Parathyroid adenoma (tissue), 2 donors: ENCODE measurements at regions not wholly inside any gene's neighbourhood (a gene's known extent, or its start where the extent isn't known, plus 50 kb on each side); places are given as distances from the start of the nearest gene placed in this dataset.

Experiments used
- H2AFZ ChIP-seq: fragments of 300-600 bp; sonication (generic); one replicate; pipeline ENCODE4 v1.7.0; 2017; ENCODE audit warnings: antibody characterized with exemption, mild to moderate bottlenecking
- H3K27ac ChIP-seq: fragments of 300-600 bp; sonication (generic); one replicate; pipeline ENCODE4 v1.7.0; 2017
- H3K27me3 ChIP-seq: fragments of 300-600 bp; sonication (generic); one replicate; pipeline ENCODE4 v1.7.0; 2017; ENCODE audit warnings: low read length; ENCODE audit not compliant: control insufficient read depth, insufficient read depth
- H3K36me3 ChIP-seq: fragments of 300-600 bp; sonication (generic); one replicate; pipeline ENCODE4 v1.7.0; 2017; ENCODE audit warnings: low read length; ENCODE audit not compliant: control insufficient read depth, insufficient read depth
- H3K4me1 ChIP-seq: fragments of 300-600 bp; sonication (generic); one replicate; pipeline ENCODE4 v1.7.0; 2017; ENCODE audit warnings: control low read depth
- H3K4me2 ChIP-seq: fragments of 300-600 bp; sonication (generic); one replicate; pipeline ENCODE4 v1.7.0; 2017; ENCODE audit warnings: low read length
- H3K4me3 ChIP-seq: fragments of 300-600 bp; sonication (generic); one replicate; pipeline ENCODE4 v1.7.0; 2017; ENCODE audit warnings: low read depth, low read length
- H3K79me2 ChIP-seq: fragments of 300-600 bp; sonication (generic); one replicate; pipeline ENCODE4 v1.7.0; 2017; ENCODE audit warnings: control low read depth
- H3K9ac ChIP-seq: fragments of 300-600 bp; sonication (generic); one replicate; pipeline ENCODE4 v1.7.0; 2017; ENCODE audit warnings: mild to moderate bottlenecking
- H3K9me3 ChIP-seq: fragments of 300-600 bp; sonication (generic); one replicate; pipeline ENCODE4 v1.7.0; 2017; ENCODE audit warnings: low read length; ENCODE audit not compliant: control insufficient read depth
- CTCF ChIP-seq: fragments of 300-600 bp; sonication (generic); IDR thresholded peaks from one replicate; pipeline ENCODE4 v1.7.0; 2017; ENCODE audit warnings: antibody characterized with exemption, mild to moderate bottlenecking
- donor health status: primary hyperparathyroidism.

GRCh38 chr21:28761674-28762356, 230.9 kb downstream of the LTN1 start:
- Histone ChIP-seq H3K27ac (no peak overlapping the region), H3K4me1 (peaks cover 4% of the 10 kb centered on the region), H3K9me3 (no peaks in the 10 kb centered on the region), H3K4me3 (no peak overlapping the region), H3K4me2 (no peak overlapping the region), H3K9ac (no peak overlapping the region), H3K79me2 (no peaks in the 10 kb centered on the region), H2AFZ (no peak overlapping the region), H3K36me3 (no peaks in the 10 kb centered on the region), H3K27me3 (no peaks in the 10 kb centered on the region)
- TF ChIP-seq CTCF: no peak

DNA sequence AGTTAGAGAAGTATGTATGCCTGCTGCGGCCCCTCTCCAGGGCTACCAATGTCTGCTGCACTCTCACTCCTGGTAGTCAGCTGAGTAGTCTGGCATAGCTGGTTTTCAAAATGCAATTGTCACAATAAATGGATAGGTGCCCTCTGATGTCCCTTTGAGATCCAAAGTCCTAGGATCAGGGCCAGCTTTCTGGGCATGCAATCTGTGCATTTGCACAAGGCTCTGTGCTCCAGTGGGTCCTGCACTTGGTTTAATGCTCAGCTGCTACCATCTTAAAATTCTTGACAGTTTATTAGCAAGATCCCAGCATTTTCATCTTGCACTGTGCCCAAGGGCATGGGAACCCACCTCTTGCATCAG, 233.8 kb downstream of the LTN1 start:
- no peak overlapping the region for H3K4me3 ChIP-seq
- TF ChIP-seq CTCF: no peak
- no peaks in the 10 kb centered on the region for H3K27me3 ChIP-seq
- H2AFZ ChIP-seq: no peak overlapping the region
- no peak overlapping the region for H3K4me2 ChIP-seq
- no peak overlapping the region for H3K9ac ChIP-seq
- H3K79me2 ChIP-seq: no peaks in the 10 kb centered on the region
- H3K4me1 ChIP-seq: peaks cover 4% of the 10 kb centered on the region
- no peaks in the 10 kb centered on the region for H3K9me3 ChIP-seq
- H3K36me3 ChIP-seq: no peaks in the 10 kb centered on the region
- H3K27ac ChIP-seq: no peak overlapping the region

- Histone ChIP-seq H3K4me2 (no peak overlapping the region), H3K36me3 (no peaks in the 10 kb centered on the region), H3K4me1 (peaks cover 4% of the 10 kb centered on the region)
Measured at GRCh38 chr21:28758042-28758882, 234.4 kb downstream of the LTN1 start.

DNA sequence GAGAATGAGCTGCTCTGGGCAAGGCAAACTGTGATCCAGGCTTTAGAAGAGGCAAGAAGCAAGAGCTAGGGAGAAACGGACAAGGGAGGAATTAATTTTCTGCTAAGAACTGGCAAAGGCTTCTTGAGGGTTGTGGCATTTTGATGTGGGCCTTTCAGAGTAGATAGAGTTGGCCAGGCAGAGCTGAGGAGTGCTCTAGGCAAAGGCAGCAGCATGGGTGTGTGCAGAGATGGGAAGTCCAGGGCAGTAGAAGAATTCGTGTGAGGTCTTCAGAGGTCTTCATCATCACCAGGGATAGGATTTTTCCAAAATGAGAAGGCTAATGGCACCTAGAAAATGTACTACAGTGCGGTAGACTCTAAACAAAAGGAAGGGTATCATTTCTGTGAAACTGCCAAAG, 237.8 kb downstream of the LTN1 start:
- no peaks in the 10 kb centered on the region for H3K36me3 ChIP-seq
- no peak overlapping the region for H3K4me3 ChIP-seq
- no peaks in the 10 kb centered on the region for H3K27me3 ChIP-seq
- H2AFZ ChIP-seq: no peak overlapping the region
- no peak for TF ChIP-seq CTCF
- H3K4me1 ChIP-seq: peaks cover 4% of the 10 kb centered on the region
- H3K9ac ChIP-seq: no peak overlapping the region
- H3K9me3 ChIP-seq: no peaks in the 10 kb centered on the region
- H3K27ac ChIP-seq: no peak overlapping the region
- no peaks in the 10 kb centered on the region for H3K79me2 ChIP-seq
- H3K4me2 ChIP-seq: no peak overlapping the region

More at GRCh38 chr21:28758042-28758882, 234.4 kb downstream of the LTN1 start:
- Histone ChIP-seq H3K4me3 (no peak overlapping the region), H3K9me3 (no peaks in the 10 kb centered on the region), H2AFZ (no peak overlapping the region), H3K9ac (no peak overlapping the region), H3K79me2 (no peaks in the 10 kb centered on the region), H3K27ac (no peak overlapping the region), H3K27me3 (no peaks in the 10 kb centered on the region)
- no peak for TF ChIP-seq CTCF
